PC-9 (cell line): ENCODE measurements at regions not wholly inside any gene's neighbourhood (a gene's known extent, or its start where the extent isn't known, plus 50 kb on each side); places are given as distances from the start of the nearest gene placed in this dataset.
A peak's percentile ranks its signal among the peaks of the same experiment; 100 is the strongest.
"Not testable (repeated sequence)": the region's sequence is repeated elsewhere in the genome, so short reads cannot be mapped to it uniquely, and the experiment has no call there.

Source experiments
- BruUV-seq: library from RNA; stranded (reverse); fragments of 400-500 nt; replicated peaks from 2 replicates; lab custom pipeline; 2021; lab: Mats Ljungman, UMichigan
- CTCF ChIA-PET: fragments of 300-600 bp; sonication (Branson Sonifier 250); formaldehyde crosslinking; loops from one replicate; lab custom pipeline; 2022; ENCODE audit warnings: antibody characterized with exemption; lab: Charles Lee
- POLR2A ChIA-PET: fragments of 300-600 bp; sonication (Branson Sonifier 250); formaldehyde crosslinking; loops from one replicate; lab custom pipeline; 2022; ENCODE audit warnings: antibody characterized with exemption; ENCODE audit not compliant: unreplicated experiment; lab: Charles Lee
- DNase-seq, 2 experiments: peaks; one replicate each; pipeline versions ENCODE4 v3.0.0 to v3.0.0-alpha.2; 2015 to 2022; ENCODE audit warnings: mixed read lengths in 1 of 2
- H2AFZ ChIP-seq: fragments of 200-600 bp; sonication (generic); 2 replicates; pipeline ENCODE4 v1.8.1; 2017; ENCODE audit warnings: antibody characterized with exemption
- H3F3A ChIP-seq: fragments of 200-600 bp; sonication (generic); 2 replicates; pipeline ENCODE4 v1.8.1; 2017; ENCODE audit warnings: antibody characterized with exemption, mild to moderate bottlenecking, low read depth; ENCODE audit not compliant: insufficient read depth
- H3K27ac ChIP-seq: fragments of 200-600 bp; sonication (generic); 2 replicates; pipeline ENCODE4 v1.6.1; 2016; ENCODE audit warnings: mixed run types
- H3K27me3 ChIP-seq: fragments of 200-600 bp; sonication (generic); 2 replicates; pipeline ENCODE4 v1.6.1; 2016; ENCODE audit warnings: low read depth, mixed run types; ENCODE audit not compliant: insufficient read depth
- H3K36me3 ChIP-seq: fragments of 200-600 bp; sonication (generic); 2 replicates; pipeline ENCODE4 v1.6.1; 2016; ENCODE audit warnings: low read depth, mixed run types
- H3K4me1 ChIP-seq: fragments of 200-600 bp; sonication (generic); replicated peaks from 2 replicates; pipeline ENCODE4 v1.6.1; 2016; ENCODE audit warnings: mixed run types; ENCODE audit not compliant: insufficient read depth
- H3K4me2 ChIP-seq: fragments of 200-600 bp; sonication (generic); 2 replicates; pipeline ENCODE4 v1.6.1; 2017; ENCODE audit warnings: mixed run types
- H3K4me3 ChIP-seq: fragments of 200-600 bp; sonication (generic); 2 replicates; pipeline ENCODE4 v1.6.1; 2016; ENCODE audit warnings: mixed run types
- H3K79me2 ChIP-seq: fragments of 200-600 bp; sonication (generic); 2 replicates; pipeline ENCODE4 v1.6.1; 2017; ENCODE audit warnings: low read depth, mixed run types
- H3K9me2 ChIP-seq: fragments of 200-600 bp; sonication (generic); 2 replicates; pipeline ENCODE4 v1.8.1; 2017; ENCODE audit warnings: mild to moderate bottlenecking; ENCODE audit not compliant: insufficient read depth
- H3K9me3 ChIP-seq: fragments of 200-600 bp; sonication (generic); 2 replicates; pipeline ENCODE4 v1.8.1; 2016; ENCODE audit warnings: low read depth; ENCODE audit not compliant: insufficient read depth
- H4K20me1 ChIP-seq: fragments of 200-600 bp; sonication (generic); 2 replicates; pipeline ENCODE4 v1.8.1; 2017; ENCODE audit not compliant: insufficient read depth
- EZH2 ChIP-seq: fragments of 200-600 bp; sonication (generic); IDR thresholded peaks from 2 replicates; pipeline ENCODE4 v1.8.0; 2017; ENCODE audit warnings: antibody characterized with exemption, low read depth
- intact Hi-C: fragments of 100-400 bp; cut with micrococcal nuclease; formaldehyde crosslinking; loops from one replicate; pipeline ENCODE4 v1.10.0; 2022; ENCODE audit not compliant: unreplicated experiment
- TF ChIP-seq, protein P1 (sequence below): fragments of 200-600 bp; sonication (generic); conservative IDR thresholded peaks from 2 replicates; pipeline ENCODE4 v1.6.1; 2017; ENCODE audit warnings: mixed run types, antibody characterized with exemption, mild to moderate bottlenecking, moderate library complexity

GRCh38 chrX:30144221-30144620, 71.1 kb upstream of the MAGEB2 start:
- Histone ChIP-seq H3K27me3 (no peaks in the 10 kb centered on the region), H2AFZ (no peak overlapping the region), H3K4me2 (no peak overlapping the region), H3F3A (no peaks in the 10 kb centered on the region), H3K27ac (0 out of 2 replicates have a peak overlapping the region, but pooled peaks have one; percentile 19), H3K9me2 (no peaks in the 10 kb centered on the region), H3K79me2 (no peaks in the 10 kb centered on the region), H3K9me3 (no peaks in the 10 kb centered on the region), H4K20me1 (no peaks in the 10 kb centered on the region), H3K36me3 (no peaks in the 10 kb centered on the region), H3K4me3 (no peak overlapping the region), H3K4me1 (peaks cover 12% of the 10 kb centered on the region)
- no TSS peak for BruUV-seq
- intact Hi-C loops, result loop anchor here (5.0 kb wide), 2 partner anchors 53 to 358 kb away; no protein-coding TSS in a partner anchor
- ChIA-PET CTCF (interaction anchor here (0.6 kb wide), 1 partner anchor 240 kb away, joined by 3 read pairs; no protein-coding TSS in a partner anchor), POLR2A (no interaction called here)
- TF ChIP-seq EZH2, result no peak
- DNase-seq, result peak in 1 of 2 experiments; percentile 64

- no peak overlapping the region for H3K4me3 ChIP-seq
- no peaks in the 10 kb centered on the region for H3F3A ChIP-seq
- no peak overlapping the region for H3K4me2 ChIP-seq
- TF ChIP-seq, protein P1, sequence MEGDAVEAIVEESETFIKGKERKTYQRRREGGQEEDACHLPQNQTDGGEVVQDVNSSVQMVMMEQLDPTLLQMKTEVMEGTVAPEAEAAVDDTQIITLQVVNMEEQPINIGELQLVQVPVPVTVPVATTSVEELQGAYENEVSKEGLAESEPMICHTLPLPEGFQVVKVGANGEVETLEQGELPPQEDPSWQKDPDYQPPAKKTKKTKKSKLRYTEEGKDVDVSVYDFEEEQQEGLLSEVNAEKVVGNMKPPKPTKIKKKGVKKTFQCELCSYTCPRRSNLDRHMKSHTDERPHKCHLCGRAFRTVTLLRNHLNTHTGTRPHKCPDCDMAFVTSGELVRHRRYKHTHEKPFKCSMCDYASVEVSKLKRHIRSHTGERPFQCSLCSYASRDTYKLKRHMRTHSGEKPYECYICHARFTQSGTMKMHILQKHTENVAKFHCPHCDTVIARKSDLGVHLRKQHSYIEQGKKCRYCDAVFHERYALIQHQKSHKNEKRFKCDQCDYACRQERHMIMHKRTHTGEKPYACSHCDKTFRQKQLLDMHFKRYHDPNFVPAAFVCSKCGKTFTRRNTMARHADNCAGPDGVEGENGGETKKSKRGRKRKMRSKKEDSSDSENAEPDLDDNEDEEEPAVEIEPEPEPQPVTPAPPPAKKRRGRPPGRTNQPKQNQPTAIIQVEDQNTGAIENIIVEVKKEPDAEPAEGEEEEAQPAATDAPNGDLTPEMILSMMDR, result no peak
- TF ChIP-seq EZH2, result no peak
- ChIA-PET CTCF (no interaction called here), POLR2A (no interaction called here)
- no peaks in the 10 kb centered on the region for H3K9me2 ChIP-seq
- no peak overlapping the region for H3K27ac ChIP-seq
- no peaks in the 10 kb centered on the region for H3K36me3 ChIP-seq
- no peak overlapping the region for H2AFZ ChIP-seq
- BruUV-seq, result no TSS peak
- H4K20me1 ChIP-seq, result no peaks in the 10 kb centered on the region
- no peaks in the 10 kb centered on the region for H3K27me3 ChIP-seq
- H3K9me3 ChIP-seq, result no peaks in the 10 kb centered on the region
- no peaks in the 10 kb centered on the region for H3K79me2 ChIP-seq
- peaks cover 21% of the 10 kb centered on the region for H3K4me1 ChIP-seq
- no peak for DNase-seq
- intact Hi-C loops, result loop anchor here (5.0 kb wide), 2 partner anchors 52 to 357 kb away; no protein-coding TSS in a partner anchor
These were observed 70.2 kb upstream of the MAGEB2 start for GRCh38 chrX:30144971-30145731.

DNA sequence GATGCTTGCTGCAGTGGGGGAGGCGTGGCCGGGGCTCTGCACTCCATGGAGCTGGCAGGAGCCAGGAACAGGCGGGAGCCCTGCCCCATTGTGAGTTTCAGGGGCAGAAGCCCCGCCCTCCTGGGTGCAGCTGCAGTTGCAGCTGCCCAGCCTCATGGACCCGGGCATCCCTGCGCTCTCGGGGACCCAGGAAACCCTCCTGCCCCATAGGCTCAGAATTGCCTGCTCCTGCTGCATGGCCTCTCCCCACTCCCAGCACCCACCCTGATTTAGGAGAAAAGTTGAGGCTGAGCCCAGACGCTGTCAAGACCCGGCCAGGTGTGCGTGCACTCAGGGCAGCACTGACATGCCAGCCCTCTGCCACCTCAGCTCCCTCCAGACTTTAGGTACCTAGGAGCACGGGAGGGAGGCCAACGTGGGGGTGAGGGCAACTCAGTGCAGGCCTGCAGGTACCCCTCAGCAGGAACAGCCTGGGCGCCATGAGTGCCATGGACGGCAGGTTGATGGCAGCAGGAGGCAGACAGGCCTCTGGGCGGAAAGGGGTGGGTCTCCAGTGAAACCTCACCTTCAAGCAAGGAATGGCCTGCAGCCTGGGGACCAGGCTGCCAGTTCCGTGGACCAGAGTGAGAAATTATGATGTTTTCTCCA, 67.2 kb upstream of the MAGEB2 start:
- intact Hi-C loops, result loop anchor here (2.0 kb wide), 1 partner anchor 485 kb away; no protein-coding TSS in a partner anchor
- H3F3A ChIP-seq, result no peaks in the 10 kb centered on the region
- no TSS peak for BruUV-seq

DNA sequence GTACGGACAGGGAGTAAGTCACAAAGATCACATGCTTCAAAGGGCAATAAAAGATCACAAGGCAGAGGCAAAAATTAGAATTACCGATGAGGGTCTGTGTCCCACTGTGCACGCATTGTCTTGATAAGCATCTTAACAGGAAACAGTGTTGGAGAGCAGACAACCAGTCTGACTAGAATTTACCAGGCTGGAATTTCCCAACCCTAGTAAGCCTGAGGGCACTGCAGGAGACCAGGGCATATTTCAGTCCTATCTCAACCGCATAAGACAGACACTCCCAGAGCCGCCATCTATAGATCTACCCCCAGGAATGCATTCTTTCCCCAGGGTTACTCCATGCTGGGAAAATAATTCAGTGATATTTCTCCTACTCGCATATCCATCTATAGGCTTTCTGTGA, 66.2 kb upstream of the MAGEB2 start:
- H4K20me1 ChIP-seq, POLR2A ChIA-PET, H3K36me3 ChIP-seq, CTCF ChIA-PET, H3F3A ChIP-seq, H3K9me3 ChIP-seq, BruUV-seq, H3K79me2 ChIP-seq, H3K27me3 ChIP-seq, H2AFZ ChIP-seq, H3K9me2 ChIP-seq, H3K4me3 ChIP-seq: not testable (repeated sequence)
- H3K27ac ChIP-seq, result peak overlapping the region; percentile 73
- DNase-seq, result peak; percentile 63 to 79
- peak overlapping the region; percentile 63 for H3K4me2 ChIP-seq
- intact Hi-C loops, result loop anchor here (1.0 to 2.0 kb wide), 2 partner anchors 134 to 486 kb away; no protein-coding TSS in a partner anchor
- H3K4me1 ChIP-seq, result peaks cover 20% of the 10 kb centered on the region

More for the DNA sequence above, 67.2 kb upstream of the MAGEB2 start:
- Histone ChIP-seq H3K4me3 (no peak overlapping the region), H3K27ac (no peak overlapping the region), H3K9me3 (no peaks in the 10 kb centered on the region), H3K4me2 (no peak overlapping the region), H2AFZ (no peak overlapping the region), H3K79me2 (no peaks in the 10 kb centered on the region), H3K27me3 (no peaks in the 10 kb centered on the region), H3K36me3 (no peaks in the 10 kb centered on the region), H3K9me2 (no peaks in the 10 kb centered on the region), H3K4me1 (peaks cover 23% of the 10 kb centered on the region), H4K20me1 (no peaks in the 10 kb centered on the region)
- no peak for TF ChIP-seq EZH2
- TF ChIP-seq, protein P1, result no peak
- no peak for DNase-seq
- ChIA-PET POLR2A (no interaction called here), CTCF (no interaction called here)
